SU-DHL-6 (cell line): ENCODE measurements at regions not wholly inside any gene's neighbourhood (a gene's known extent, or its start where the extent isn't known, plus 50 kb on each side); places are given as distances from the start of the nearest gene placed in this dataset.

Source experiments
- CTCF ChIP-seq: fragments of 200-600 bp; sonication (generic); IDR thresholded peaks from one replicate; pipeline ENCODE4 v1.5.1; 2017; ENCODE audit warnings: antibody characterized with exemption, mild to moderate bottlenecking, low read length, moderate library complexity; ENCODE audit not compliant: insufficient read depth, poor library complexity, severe bottlenecking
- EZH2phosphoT487 ChIP-seq: fragments of 200-600 bp; sonication (generic), shearing (Covaris generic); conservative IDR thresholded peaks from 2 replicates; pipeline ENCODE4 v1.6.1; 2018; ENCODE audit warnings: mild to moderate bottlenecking, antibody characterized with exemption, low read length, moderate library complexity, mixed read lengths

- TF ChIP-seq CTCF, result no peak
- TF ChIP-seq EZH2phosphoT487, result no peak
These were observed 59.0 kb upstream of the ZBTB7C start for GRCh38 chr18:48468151-48468550.
